Stimulated activated CD4-positive, alpha-beta T cell treated with anti-CD3 and anti-CD28 coated beads, TNF-alpha, amount 100 ng/mL, for 24 hours (primary cell): ENCODE measurements at regions not wholly inside any gene's neighbourhood (a gene's known extent, or its start where the extent isn't known, plus 50 kb on each side); places are given as distances from the start of the nearest gene placed in this dataset.

Experiments used
- DNase-seq, 3 experiments: peaks; one replicate each; pipeline ENCODE4 v3.0.0-alpha.2; 2020; ENCODE audit warnings: low read depth in 3 of 3

- peak in 1 of 3 experiments; percentile 42 for DNase-seq
Observed at GRCh38 chr10:123573236-123574108, 92.7 kb upstream of the GPR26 start.

GRCh38 chr10:123574109-123574698, 92.0 kb upstream of the GPR26 start:
- DNase-seq, result no peak

- no peak for DNase-seq
Observed at GRCh38 chr10:123575105-123575504, 91.0 kb upstream of the GPR26 start.

GRCh38 chr10:123576706-123577105, 89.4 kb upstream of the GPR26 start:
- no peak for DNase-seq

GRCh38 chr10:123577921-123578461, 88.2 kb upstream of the GPR26 start:
- no peak for DNase-seq

GRCh38 chr10:123578721-123579120, 87.4 kb upstream of the GPR26 start:
- DNase-seq, result no peak

- no peak for DNase-seq
Observed at GRCh38 chr10:123579675-123580074, 86.5 kb upstream of the GPR26 start.

- no peak for DNase-seq
Observed at GRCh38 chr10:123580426-123580825, 85.7 kb upstream of the GPR26 start.

GRCh38 chr10:123581656-123582055, 84.5 kb upstream of the GPR26 start:
- no peak for DNase-seq

GRCh38 chr10:123582084-123582989, 83.8 kb upstream of the GPR26 start:
- peak; percentile 33 to 70 (median 40) for DNase-seq

GRCh38 chr10:123583639-123584418, 82.3 kb upstream of the GPR26 start:
- DNase-seq, result peak in 2 of 3 experiments; percentile 11 to 49

- no peak for DNase-seq
Observed at GRCh38 chr10:123584419-123584775, 81.8 kb upstream of the GPR26 start.

- no peak for DNase-seq
Observed at GRCh38 chr10:123585477-123586445, 80.4 kb upstream of the GPR26 start.

- no peak for DNase-seq
Observed at GRCh38 chr10:123587110-123587509, 79.0 kb upstream of the GPR26 start.

GRCh38 chr10:123588386-123588914, 77.7 kb upstream of the GPR26 start:
- DNase-seq, result no peak

GRCh38 chr10:123595661-123596060, 70.5 kb upstream of the GPR26 start:
- no peak for DNase-seq

- DNase-seq, result no peak
Observed at GRCh38 chr10:123597676-123598075, 68.5 kb upstream of the GPR26 start.

- no peak for DNase-seq
Observed at GRCh38 chr10:123599366-123599849, 66.7 kb upstream of the GPR26 start.

- no peak for DNase-seq
Observed at GRCh38 chr10:123600177-123600576, 66.0 kb upstream of the GPR26 start.

GRCh38 chr10:123603130-123603529, 63.0 kb upstream of the GPR26 start:
- DNase-seq, result no peak
